ENCODE measurements at regions not wholly inside any gene's neighbourhood (a gene's known extent, or its start where the extent isn't known, plus 50 kb on each side); places are given as distances from the start of the nearest gene placed in this dataset.

DNA sequence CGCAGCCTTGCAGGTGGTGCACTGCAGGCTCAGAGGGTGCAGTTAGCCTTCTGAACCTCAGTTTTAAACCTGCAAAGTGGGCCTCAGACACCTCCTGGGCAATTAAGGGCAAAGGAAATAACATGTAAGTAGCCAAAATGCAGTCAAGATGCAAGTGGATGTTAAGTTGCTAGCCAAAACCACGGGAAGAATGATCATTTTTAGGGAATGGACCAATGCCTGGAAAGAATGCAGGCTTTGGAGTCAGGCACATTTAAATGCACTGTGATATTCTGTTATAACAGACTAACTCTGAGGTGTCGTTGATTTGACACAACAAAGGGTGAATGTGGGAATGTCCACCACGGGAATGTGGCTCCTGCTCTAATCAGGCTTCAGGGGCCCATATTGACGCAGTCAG, 57.9 kb upstream of the PTGFRN start:
- Mint-ChIP-seq H3K36me3 (no peaks in the 10 kb centered on the region), H3K4me1 (peaks cover 38% of the 10 kb centered on the region), H3K27ac (no peak overlapping the region), H3K9me3 (peaks cover 0 to 3% (median 0%) of the 10 kb centered on the region in 7 donors), H3K27me3 (ENCODE audit: low read depth in 3 of 3) (peaks cover 0 to 3% (median 0%) of the 10 kb centered on the region in 3 donors), H3K4me3 (no peak overlapping the region)
- Histone ChIP-seq H3K27me3 (ENCODE audit: control insufficient read depth in 2 of 2, insufficient read depth in 2 of 2, low read length in 2 of 2) (no peaks in the 10 kb centered on the region), H2AFZ (ENCODE audit: insufficient read depth, low read depth, low read length, poor library complexity, severe bottlenecking) (no peak overlapping the region), H4K20me1 (ENCODE audit: insufficient read depth, low read length) (no peaks in the 10 kb centered on the region), H3K79me2 (ENCODE audit: insufficient read depth, low read length) (no peaks in the 10 kb centered on the region), H3K4me1 (ENCODE audit: control insufficient read depth in 1 of 2, insufficient read depth in 2 of 2, low read length in 2 of 2) (peaks cover 32 to 40% of the 10 kb centered on the region in 2 donors), H3K36me3 (replicated peaks in 1 of 2; ENCODE audit: control insufficient read depth in 1 of 2, insufficient read depth in 2 of 2, low read length in 2 of 2) (no peaks in the 10 kb centered on the region), H3K4me3 (replicated peaks in 1 of 3; ENCODE audit: low read depth in 2 of 3, low read length in 3 of 3) (no peak overlapping the region), H3K27ac (ENCODE audit: low read depth in 1 of 2, low read length in 2 of 2) (no peak overlapping the region), H3K9me3 (replicated peaks in 1 of 2; ENCODE audit: control insufficient read depth in 1 of 2, insufficient read depth in 1 of 2, low read length in 2 of 2) (no peaks in the 10 kb centered on the region), H3K9ac (ENCODE audit: insufficient read depth, low read length, poor library complexity, severe bottlenecking) (no peak overlapping the region), H3K4me2 (replicated peaks; ENCODE audit: extremely low read depth, low read length, poor library complexity, severe bottlenecking) (no peak overlapping the region)
- WGBS (ENCODE audit: insufficient coverage) = 94% methylated on average over 5 of the region's 5 CpGs
- DNase-seq = no peak
- no peak for TF ChIP-seq CTCF (IDR thresholded peaks at IDR 0.05)
- intact Hi-C loops (cut with micrococcal nuclease) = no loop called here

- 91% methylated on average over 6 of the region's 7 CpGs for WGBS (ENCODE audit: insufficient coverage)
- intact Hi-C loops (cut with micrococcal nuclease) = no loop called here
- Mint-ChIP-seq H3K36me3 (no peaks in the 10 kb centered on the region), H3K4me3 (no peak overlapping the region), H3K27ac (no peak overlapping the region), H3K4me1 (peaks cover 35% of the 10 kb centered on the region), H3K9me3 (peaks cover 0 to 3% (median 0%) of the 10 kb centered on the region in 7 donors), H3K27me3 (ENCODE audit: low read depth in 3 of 3) (peaks cover 0 to 3% (median 0%) of the 10 kb centered on the region in 3 donors)
- Histone ChIP-seq H3K9me3 (replicated peaks in 1 of 2; ENCODE audit: control insufficient read depth in 1 of 2, insufficient read depth in 1 of 2, low read length in 2 of 2) (no peaks in the 10 kb centered on the region), H3K79me2 (ENCODE audit: insufficient read depth, low read length) (no peaks in the 10 kb centered on the region), H3K36me3 (replicated peaks in 1 of 2; ENCODE audit: control insufficient read depth in 1 of 2, insufficient read depth in 2 of 2, low read length in 2 of 2) (no peaks in the 10 kb centered on the region), H2AFZ (ENCODE audit: insufficient read depth, low read depth, low read length, poor library complexity, severe bottlenecking) (no peak overlapping the region), H3K9ac (ENCODE audit: insufficient read depth, low read length, poor library complexity, severe bottlenecking) (no peak overlapping the region), H4K20me1 (ENCODE audit: insufficient read depth, low read length) (no peaks in the 10 kb centered on the region), H3K4me2 (replicated peaks; ENCODE audit: extremely low read depth, low read length, poor library complexity, severe bottlenecking) (no peak overlapping the region), H3K4me1 (ENCODE audit: control insufficient read depth in 1 of 2, insufficient read depth in 2 of 2, low read length in 2 of 2) (peaks cover 28 to 36% of the 10 kb centered on the region in 2 donors), H3K27ac (ENCODE audit: low read depth in 1 of 2, low read length in 2 of 2) (no peak overlapping the region), H3K27me3 (ENCODE audit: control insufficient read depth in 2 of 2, insufficient read depth in 2 of 2, low read length in 2 of 2) (no peaks in the 10 kb centered on the region), H3K4me3 (replicated peaks in 1 of 3; ENCODE audit: low read depth in 2 of 3, low read length in 3 of 3) (no peak overlapping the region)
- TF ChIP-seq CTCF (IDR thresholded peaks at IDR 0.05) = no peak
- DNase-seq = no peak
These were observed 57.3 kb upstream of the PTGFRN start for GRCh38 chr1:116852367-116852766.

Data from CD14-positive monocyte (primary cell).